ENCODE measurements at regions not wholly inside any gene's neighbourhood (a gene's known extent, or its start where the extent isn't known, plus 50 kb on each side); places are given as distances from the start of the nearest gene placed in this dataset.
A peak's percentile ranks its signal among the peaks of the same experiment; 100 is the strongest.
"Not testable (repeated sequence)": the region's sequence is repeated elsewhere in the genome, so short reads cannot be mapped to it uniquely, and the experiment has no call there.

GRCh38 chr16:88164196-88165039, 213.2 kb downstream of the BANP start:
- not testable (repeated sequence) for DNase-seq

DNA sequence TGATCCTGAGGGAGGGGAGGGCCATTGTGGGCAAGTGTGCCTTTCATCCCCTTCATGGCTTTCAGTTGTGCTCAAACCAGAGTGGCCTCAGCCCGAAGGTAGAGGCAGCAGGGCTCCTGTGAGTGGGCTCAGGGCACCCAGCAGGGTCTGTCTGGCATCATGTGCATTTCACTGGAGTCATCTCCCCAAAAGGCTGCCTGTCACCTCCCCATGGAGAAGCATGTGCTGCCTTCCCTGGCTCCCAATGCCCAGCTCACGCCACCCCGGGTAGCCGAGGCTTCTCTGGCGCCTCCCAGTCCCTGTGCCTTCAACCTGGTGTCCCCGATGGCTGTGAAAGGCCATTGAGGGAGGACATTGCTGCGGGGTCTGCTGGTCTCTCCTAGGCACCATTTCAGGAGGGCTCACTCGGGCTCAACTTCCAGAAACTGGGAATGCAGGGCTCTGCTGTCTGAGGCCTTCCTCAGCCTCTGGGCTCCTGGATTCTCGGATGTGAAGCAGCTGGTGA, 213.9 kb downstream of the BANP start:
- not testable (repeated sequence) for DNase-seq

GRCh38 chr16:88165683-88166082, 214.4 kb downstream of the BANP start:
- not testable (repeated sequence) for DNase-seq

DNA sequence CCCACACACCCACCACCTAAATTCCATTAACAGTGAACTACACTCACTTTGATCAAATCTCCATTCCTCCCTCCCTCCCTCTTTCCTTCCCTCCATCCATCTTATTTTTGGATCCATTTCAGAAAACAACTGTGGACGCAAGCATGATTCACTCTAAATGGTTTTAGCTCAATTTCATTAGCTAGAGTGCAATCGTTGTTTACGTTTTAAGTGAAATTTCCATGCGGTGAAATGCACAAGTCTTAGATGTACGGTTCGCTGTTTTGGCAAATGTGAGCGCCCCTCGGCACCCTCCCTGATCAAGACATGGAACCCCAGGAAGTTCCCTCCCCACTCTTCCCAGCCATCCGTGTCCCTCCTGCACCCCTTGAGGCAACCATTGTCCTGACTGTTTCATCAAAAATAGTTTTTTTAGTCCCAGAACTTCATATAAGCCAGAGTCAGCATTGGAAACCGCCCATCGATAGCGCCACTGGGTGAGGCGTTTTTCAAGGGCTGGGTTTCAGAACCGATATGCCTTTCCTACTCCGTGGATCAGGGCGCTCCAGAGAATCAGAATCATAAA, 215.1 kb downstream of the BANP start:
- DNase-seq = not testable (repeated sequence)

- DNase-seq = not testable (repeated sequence)
These were observed 214.8 kb upstream of the ZNF469 start for GRCh38 chr16:88167798-88168556.

DNA sequence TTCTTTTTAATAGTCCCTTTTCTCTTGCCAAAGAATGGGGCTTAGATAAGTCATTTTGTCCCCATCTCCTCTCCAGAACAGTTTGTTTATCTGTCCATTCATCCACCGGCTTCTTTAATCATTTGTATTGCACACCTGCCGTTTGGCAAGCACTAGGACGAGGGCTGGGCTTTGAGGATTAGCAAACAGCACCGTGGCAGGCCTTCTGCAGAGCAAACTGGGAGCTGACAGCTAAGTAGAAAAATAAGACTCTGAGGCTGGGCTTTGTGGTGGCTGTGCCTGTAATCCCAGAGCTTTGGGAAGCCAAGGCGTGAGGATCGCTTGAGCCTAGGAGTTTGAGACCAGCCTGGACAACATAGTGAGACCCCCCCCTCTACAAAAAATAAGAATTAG, 214.2 kb upstream of the ZNF469 start:
- DNase-seq = not testable (repeated sequence)

DNA sequence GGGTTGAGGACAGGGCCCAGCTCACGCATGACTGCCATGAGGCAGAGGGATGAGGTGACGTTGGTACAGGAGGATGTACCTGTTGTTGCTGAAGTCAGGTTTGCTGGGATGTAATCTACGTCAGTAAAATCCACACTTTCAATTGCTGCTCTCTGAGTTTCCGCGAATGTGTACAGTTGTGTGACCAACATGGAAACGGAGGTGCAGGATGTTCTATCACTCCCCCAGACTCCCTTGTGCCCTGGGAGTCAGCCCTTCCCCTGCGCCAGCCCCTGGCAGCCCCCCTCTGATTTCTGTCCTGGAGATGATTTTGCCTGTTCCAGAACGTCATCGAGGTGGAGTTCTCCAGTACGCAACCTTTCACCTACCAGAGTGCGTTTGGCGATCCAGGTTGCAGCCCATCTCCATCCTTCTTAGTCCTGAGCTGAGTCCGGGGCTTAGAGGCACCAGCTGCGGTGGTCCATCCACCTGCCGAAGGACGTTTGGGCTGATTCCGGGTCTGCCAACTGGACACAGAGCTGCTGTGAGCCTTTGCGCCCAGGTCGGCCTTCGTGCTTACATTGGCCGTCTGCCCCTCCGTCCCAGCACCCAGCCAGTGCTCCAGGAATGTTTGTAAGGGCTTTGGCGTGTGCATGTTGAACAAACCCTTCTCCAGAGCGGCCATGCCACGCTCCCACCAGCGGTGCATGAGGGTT, 213.5 kb upstream of the ZNF469 start:
- not testable (repeated sequence) for DNase-seq

GRCh38 chr16:88169831-88170165, 213.0 kb upstream of the ZNF469 start:
- DNase-seq = not testable (repeated sequence)

DNA sequence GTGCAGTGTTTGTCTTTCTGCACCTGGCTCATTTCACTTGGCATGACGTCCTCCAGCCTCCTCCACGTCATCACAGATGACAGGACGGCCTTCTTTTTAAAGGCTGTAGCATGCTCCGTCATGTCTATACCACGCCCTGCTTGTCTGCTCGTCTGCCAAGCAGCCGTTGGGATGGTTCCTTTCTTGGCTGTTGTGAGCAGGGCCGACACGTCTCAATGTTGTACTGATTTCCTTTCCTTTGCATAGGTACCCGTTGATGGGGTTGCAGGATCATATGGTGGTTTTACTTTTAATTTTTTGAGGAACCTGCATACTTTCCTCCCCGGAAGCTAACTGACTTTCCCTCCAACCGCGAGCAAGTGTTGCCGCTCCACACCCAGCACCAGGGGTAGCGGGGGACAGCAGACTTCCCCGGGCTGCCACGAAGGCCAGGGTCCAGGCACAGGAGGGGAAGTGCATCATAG, 212.2 kb upstream of the ZNF469 start:
- peak; percentile 1 to 24 (median 12) for DNase-seq

DNA sequence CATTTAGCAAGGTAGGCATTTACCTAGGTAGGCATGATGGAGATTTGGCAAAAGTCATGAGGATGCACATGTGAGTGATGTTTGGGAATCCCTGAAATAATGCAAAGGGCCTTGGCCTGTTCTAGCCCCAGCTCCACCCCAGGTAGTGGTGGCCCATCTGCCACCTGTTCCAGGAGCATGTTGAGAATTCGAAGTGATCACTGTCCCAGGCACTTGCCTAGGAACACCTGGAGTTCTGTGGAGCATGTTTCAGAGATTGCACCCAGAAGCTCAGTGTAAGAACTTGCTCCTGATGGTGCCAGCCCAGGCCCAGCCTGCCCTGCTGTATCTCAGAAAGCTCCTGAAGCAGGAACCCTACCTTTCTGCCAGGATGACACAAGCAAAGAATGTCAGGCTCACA, 211.6 kb upstream of the ZNF469 start:
- not testable (repeated sequence) for DNase-seq

DNA sequence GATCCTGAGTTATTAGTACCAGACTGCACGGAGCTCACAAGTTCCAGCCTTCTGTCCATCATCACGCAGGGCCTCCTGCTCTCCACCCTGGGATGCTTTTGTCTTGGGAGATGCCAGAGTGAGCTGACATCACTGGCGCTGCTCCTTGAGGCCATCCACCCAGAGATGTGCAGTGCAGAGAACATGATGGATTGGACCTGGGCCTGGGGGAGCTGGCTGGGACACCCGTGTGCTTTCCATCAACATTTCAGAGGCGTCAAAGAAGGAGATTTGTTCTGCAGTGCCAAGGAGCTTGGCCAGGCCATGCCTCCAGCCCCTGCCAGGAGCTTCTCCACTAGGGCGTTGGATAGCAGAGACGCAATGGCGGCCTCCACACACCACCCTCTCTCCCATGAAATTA, 206.6 kb upstream of the ZNF469 start:
- not testable (repeated sequence) for DNase-seq

- not testable (repeated sequence) for DNase-seq
These were observed 206.1 kb upstream of the ZNF469 start for GRCh38 chr16:88176591-88177180.

GRCh38 chr16:88178251-88178650, 204.5 kb upstream of the ZNF469 start:
- DNase-seq = not testable (repeated sequence)

GRCh38 chr16:88178896-88179295, 203.9 kb upstream of the ZNF469 start:
- DNase-seq = not testable (repeated sequence)

DNA sequence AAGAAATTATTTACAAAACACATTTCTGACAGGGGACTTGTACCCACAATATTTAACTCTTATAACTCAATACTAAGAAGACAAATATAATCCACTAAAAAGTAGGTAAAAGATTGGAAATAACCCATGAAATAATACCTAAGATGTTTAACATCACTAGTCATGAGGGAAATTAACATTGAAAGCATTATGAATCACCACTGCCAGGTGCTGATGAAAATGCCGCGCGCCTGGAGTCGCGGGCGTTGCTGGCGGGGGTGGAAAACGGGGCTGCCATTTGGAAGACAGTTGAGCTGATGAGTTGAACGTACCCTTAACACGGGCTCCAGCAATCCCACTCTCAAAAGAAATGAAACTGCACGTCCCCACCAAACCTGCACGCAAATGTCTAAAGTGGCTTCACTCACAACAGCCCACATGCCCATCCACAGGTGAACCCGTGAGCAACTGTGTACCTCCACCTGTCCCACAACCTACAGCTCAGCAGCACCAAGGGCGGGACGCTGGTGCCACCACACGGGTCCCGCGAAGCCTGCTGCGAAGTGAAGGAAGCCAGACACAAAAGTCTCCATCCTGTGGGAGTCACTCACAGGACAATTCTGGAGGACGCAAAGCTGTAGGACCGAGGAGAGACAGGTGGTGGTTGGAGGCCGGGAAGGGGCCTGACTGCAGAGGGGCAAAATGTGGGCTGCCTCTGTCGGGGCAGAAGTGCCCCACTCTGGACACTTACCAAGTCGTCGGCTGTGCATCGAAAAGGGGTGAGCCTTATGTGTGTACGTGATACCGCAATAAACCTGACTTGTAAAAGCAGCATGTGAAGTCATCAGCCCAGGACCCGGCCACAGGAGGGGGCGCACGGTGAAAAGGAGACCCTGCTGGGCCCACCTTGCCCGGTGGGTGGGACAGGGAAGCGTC, 199.5 kb upstream of the ZNF469 start:
- not testable (repeated sequence) for DNase-seq

DNA sequence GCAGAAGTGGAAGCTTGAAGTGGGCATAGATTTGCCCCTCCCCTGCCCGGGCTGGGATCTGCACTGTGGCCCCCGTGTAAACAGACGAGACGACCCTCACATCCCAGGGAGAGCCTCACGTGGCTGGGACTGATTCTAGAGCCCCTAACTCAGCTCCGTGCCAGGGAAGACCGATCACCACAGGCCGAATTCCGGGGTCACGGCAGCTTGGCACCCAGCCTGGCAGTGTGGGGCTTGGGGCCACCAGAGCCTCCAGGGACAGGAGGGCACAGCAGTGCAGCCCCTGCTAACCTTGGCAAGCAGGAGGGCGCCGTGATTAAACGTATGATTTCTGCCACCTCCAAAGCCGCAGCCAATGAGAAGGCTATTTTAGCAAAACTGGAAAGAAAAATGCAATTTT, 198.7 kb upstream of the ZNF469 start:
- not testable (repeated sequence) for DNase-seq

- DNase-seq = not testable (repeated sequence)
These were observed 198.0 kb upstream of the ZNF469 start for GRCh38 chr16:88184566-88185355.

DNA sequence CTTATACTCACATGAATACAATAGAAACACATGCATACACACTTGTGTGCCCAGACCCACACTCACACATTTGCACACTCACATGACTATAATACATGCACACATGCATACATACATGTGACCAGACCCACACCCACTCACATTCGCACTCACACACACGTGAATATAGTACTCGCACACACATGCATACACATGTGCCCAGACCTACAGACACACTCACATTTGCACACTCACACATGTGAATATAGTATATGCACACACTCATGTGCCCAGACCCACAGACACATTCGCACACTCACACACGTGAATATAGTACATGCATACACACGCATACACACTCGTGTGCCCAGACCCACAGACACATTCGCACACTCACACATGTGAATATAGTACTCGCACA, 197.4 kb upstream of the ZNF469 start:
- not testable (repeated sequence) for DNase-seq

DNA sequence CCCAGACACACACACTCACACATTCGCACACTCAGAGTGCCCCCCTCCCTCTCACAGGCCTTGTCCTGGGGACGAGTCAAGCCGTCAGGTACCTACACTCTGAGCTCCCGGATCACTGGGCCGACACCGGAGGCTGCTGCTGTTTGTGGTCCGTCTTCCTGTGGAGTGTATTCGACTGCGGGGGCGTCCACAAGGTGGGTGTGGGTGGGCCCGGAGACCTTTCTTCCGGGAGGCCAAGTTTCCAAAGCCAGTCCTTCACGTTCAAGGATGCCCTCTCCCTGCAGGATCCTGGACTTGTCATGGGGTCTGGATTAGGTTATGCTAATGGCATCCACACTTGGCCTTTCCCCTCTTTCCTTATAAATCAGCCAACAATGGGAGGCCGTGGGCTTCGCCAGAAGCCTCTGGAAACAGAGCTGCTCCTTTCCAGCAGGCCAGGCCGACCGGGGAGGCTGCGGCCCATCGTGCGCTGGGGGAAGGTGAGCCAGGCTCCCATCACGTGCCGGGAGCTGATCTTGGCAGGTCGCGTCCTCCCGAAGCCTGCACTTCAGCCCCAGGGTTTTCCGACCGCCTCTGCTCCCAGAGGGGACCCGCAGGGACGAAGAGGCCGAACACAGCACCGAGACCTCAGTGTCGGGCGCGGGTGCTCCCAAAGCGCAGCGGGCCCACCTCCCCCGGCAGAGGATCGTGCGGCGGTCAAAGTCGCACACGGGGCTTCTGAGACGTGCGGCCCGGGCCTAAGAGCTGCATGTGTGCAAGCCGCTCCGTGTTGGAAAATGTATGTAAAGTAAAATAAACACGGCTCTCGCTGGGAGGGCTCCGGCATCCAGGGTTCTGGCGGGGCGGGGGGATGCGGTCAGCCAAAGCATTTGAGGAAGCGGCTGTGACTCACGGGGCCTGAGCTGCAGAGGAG, 196.5 kb upstream of the ZNF469 start:
- not testable (repeated sequence) for DNase-seq
